ENCODE measurements at regions not wholly inside any gene's neighbourhood (a gene's known extent, or its start where the extent isn't known, plus 50 kb on each side); places are given as distances from the start of the nearest gene placed in this dataset.

- no peak for DNase-seq
Measured at GRCh38 chr7:98565103-98565502, 52.0 kb upstream of the NPTX2 start.

GRCh38 chr7:98562871-98563495, 54.1 kb upstream of the NPTX2 start:
- no peak for DNase-seq

DNA sequence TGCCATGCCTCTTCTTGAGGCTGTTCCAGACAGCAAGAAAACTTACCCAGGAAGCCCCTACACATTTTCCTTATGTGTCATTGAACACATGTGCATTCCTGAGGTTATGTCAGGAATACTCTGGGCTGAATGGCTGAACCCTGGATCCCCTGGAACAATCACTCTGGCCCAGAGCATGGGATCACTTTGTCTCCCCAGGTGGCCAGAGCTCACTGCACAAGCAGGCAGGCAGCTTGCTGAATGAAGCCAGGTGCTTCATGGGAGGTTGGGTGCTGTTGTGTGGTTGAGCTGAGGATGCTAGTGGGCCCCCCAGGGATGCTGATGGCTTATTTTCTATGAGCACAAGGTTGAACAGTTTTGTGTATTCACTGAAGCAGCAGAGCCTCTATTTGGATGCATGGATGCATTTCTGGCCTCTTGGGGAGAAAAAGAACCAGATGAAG, 54.7 kb upstream of the NPTX2 start:
- DNase-seq: no peak

- DNase-seq: no peak
Measured at GRCh38 chr7:98559958-98560357, 57.1 kb upstream of the NPTX2 start.

- DNase-seq: no peak
Measured at GRCh38 chr7:98559219-98559618, 57.9 kb upstream of the NPTX2 start.

- DNase-seq: no peak
Measured at GRCh38 chr7:98557538-98558031, 59.5 kb upstream of the NPTX2 start.

DNA sequence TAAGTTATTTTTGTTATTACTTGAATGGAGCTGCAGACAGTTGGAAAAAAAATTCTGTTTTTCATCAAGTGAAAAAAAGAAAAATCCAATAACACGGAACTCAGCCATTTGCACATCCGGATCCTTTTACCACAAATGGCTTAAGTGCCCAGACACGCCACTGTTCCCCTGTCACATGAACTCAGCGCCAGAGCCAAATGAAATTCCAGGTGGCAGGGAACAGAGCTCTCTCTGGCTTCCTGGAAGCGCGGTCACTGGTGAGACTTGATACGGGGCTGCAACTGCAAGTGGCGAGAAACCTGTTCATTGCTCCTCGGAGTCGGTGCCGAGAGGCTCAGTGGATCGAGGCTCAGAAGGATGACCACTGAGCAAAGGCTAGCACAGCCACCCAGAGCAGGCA, 60.8 kb upstream of the NPTX2 start:
- no peak for DNase-seq

DNA sequence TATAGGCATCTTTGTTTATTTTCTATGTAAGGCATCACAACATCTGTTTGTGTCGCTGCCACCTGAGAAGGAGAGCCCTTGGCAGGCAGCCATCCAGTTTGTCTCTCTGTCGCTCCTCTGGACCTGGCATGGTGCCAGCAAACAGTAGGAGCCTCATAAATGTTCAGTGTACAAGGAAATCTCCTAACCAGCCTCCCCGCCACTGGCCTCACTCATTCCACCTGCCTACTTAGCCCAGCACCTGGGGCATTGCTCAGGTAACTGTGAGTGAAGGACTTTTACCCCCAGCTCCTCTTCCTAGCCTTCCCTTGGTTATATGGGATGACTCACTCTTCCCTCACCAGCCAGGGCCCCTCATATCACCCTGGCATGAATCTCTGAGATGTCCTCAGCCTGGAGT, 61.7 kb upstream of the NPTX2 start:
- DNase-seq: no peak

DNA sequence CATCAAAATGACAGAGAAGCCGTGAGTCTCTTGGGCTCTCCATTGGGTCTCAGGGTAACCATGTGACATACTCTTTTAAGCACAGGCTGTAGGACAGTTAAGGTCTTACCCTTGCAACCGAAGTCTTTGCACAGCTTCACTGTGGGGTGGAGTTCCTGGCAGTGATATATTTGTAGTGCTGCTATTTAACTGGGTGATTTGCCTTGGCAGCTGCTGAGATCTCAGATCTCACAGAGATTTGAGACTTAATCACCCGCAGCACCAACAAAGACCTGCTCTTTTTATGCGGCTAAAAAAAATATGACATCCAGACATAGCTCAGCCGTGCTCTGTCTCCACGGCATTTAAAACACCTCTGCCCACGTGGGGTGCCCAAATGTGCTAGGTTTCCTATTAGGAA, 63.4 kb upstream of the NPTX2 start:
- no peak for DNase-seq

- no peak for DNase-seq
Measured at GRCh38 chr7:98551611-98552273, 65.3 kb upstream of the NPTX2 start.

DNA sequence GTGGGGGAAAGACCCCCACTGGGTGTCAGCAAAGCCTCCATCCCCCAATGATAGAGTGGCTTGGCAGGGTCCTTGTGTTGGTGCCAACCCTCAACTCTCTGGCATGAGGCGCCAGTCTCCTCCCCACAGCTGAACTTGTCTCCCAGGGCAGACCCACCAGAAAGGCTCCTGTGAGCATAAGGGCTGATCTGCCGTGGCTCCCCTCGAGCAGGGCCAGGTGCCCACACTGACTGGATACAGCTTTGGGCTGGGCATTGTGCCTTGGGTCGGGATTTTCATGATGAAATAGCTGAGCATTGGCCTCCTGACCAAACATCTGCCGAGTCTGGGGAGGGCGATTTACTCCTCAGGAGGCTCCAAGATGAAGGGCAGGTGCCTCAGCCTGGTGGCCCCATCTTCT, 68.1 kb upstream of the NPTX2 start:
- no peak for DNase-seq

DNA sequence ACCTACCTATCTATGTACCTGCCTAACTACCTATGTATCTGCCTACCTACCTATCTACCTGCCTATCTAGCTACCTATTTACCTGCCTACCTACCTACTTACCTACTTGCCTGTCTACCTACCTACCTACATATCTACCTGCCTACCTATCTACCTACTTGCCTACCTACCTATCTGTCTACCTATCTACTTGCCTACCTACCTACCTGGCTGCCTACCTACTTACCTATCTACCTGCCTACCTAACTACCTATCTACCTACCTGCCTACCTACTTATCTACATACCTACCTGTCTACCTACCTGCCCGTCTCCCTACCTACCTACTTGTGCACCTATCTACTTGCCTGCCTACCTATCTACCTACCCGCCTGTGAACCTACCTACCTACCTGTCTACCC, 68.7 kb upstream of the NPTX2 start:
- no peak for DNase-seq

GRCh38 chr7:98541101-98541500, 76.0 kb upstream of the NPTX2 start:
- no peak for DNase-seq

DNA sequence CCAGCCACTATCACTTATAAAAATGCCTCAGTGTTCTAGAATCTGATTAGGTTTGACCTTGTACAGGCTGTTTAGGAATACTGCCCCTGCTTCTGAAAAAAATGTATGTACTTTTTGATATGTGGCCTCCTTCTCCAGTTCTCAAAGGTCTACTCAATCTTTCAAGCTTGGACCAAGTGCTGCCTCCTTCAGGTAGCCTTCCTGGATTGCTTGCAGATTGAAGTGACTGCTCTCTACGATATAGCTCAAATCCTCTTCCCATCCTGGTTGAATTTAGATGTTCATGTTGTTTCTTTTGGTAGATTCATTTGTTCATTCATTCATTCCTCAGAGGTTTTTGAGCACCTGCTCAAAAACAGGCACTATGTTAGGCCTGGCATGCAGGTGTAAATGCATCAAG, 77.2 kb upstream of the NPTX2 start:
- DNase-seq: no peak

- no peak for DNase-seq
Measured at GRCh38 chr7:98536803-98537202, 80.3 kb upstream of the NPTX2 start.

- DNase-seq: no peak
Measured at GRCh38 chr7:98534493-98534892, 82.6 kb upstream of the NPTX2 start.

- no peak for DNase-seq
Measured at GRCh38 chr7:98531717-98532116, 85.4 kb upstream of the NPTX2 start.

DNA sequence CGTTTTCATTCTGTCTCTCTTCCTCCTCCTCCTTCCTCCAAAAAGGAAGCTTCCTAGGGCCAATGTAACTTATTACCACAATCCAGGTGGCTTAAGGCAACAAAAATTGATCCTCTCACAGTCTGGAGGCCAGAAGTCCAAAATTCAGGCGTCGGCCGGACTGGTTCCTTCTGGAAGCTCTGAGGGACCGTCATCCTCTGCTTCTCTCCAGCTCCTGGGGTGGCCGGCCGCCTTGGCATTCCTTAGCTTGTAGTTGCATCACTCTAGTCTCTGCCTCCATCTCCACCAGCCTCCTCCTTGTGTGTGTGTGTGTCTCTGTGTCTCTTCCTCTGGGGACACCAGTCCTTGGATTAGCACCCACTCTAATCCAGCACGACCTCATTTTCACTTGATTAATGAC, 89.0 kb upstream of the NPTX2 start:
- no peak for DNase-seq

GRCh38 chr7:98526059-98526458, 91.0 kb upstream of the NPTX2 start:
- DNase-seq: no peak

GRCh38 chr7:98521089-98521692, 95.9 kb upstream of the NPTX2 start:
- no peak for DNase-seq

DNA sequence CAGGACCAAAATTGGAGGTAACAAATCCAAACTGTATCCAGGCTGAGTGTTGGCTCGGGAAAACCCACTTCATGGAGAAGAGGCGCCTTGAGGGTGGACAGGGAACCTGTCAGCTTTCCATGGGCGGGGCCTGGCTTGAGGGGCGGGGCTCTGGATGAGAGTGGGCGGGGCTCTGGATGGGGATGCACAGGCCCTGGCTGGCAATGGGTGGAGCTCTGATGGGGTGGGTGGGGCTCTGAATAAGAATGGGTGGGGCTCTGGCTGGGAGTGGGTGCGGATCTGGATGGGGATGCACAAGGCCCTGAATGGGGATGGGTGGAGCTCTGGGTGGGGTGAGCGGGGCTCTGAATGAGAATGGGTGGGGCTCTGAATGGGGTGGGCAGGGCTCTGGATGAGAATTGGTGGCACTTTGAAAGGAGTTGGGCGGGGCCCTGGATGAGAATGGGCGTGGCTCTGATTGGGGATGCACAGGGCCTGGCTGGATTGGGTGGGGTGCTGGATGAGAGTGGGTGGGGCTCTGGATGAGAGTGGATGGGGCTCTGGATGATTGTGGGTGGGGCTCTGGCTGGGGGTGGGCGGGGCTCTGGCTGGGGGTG, 96.6 kb upstream of the NPTX2 start:
- DNase-seq: no peak

GRCh38 chr7:98518159-98518947, 98.7 kb upstream of the NPTX2 start:
- DNase-seq: no peak

DNA sequence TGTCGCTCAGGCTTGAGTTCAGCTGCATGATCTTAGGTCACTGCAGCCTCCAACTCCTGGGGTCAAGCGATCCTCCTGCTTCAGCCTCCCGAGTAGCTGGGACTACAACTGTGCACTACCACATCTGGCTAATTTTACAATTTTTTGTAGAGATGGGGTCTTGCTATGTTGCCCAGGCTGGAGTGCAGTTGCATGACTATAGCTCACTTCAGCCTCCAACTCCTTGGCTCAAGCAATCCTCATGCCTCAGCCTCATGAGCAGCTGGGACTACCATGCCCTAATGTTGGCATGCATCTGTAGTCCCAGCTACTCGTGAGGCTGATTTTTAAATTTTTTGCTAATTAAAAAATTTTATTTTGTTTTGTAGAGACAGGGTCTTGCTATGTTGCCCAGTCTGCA, 101.9 kb upstream of the NPTX2 start:
- no peak for DNase-seq
